ENCODE measurements at regions not wholly inside any gene's neighbourhood (a gene's known extent, or its start where the extent isn't known, plus 50 kb on each side); places are given as distances from the start of the nearest gene placed in this dataset.

- TF ChIP-seq CTCF (IDR thresholded peaks at IDR 0.05) (no peak), EP300 (IDR thresholded peaks at IDR 0.05) (no peak), POLR2A (IDR thresholded peaks at IDR 0.05) (no peak)
Measured at GRCh38 chr2:136389809-136390208, 271.9 kb upstream of the CXCR4 start.

Measured in tibial nerve (tissue), 4 donors.